ENCODE measurements at regions not wholly inside any gene's neighbourhood (a gene's known extent, or its start where the extent isn't known, plus 50 kb on each side); places are given as distances from the start of the nearest gene placed in this dataset.
"Not testable (repeated sequence)": the region's sequence is repeated elsewhere in the genome, so short reads cannot be mapped to it uniquely, and the experiment has no call there.

DNA sequence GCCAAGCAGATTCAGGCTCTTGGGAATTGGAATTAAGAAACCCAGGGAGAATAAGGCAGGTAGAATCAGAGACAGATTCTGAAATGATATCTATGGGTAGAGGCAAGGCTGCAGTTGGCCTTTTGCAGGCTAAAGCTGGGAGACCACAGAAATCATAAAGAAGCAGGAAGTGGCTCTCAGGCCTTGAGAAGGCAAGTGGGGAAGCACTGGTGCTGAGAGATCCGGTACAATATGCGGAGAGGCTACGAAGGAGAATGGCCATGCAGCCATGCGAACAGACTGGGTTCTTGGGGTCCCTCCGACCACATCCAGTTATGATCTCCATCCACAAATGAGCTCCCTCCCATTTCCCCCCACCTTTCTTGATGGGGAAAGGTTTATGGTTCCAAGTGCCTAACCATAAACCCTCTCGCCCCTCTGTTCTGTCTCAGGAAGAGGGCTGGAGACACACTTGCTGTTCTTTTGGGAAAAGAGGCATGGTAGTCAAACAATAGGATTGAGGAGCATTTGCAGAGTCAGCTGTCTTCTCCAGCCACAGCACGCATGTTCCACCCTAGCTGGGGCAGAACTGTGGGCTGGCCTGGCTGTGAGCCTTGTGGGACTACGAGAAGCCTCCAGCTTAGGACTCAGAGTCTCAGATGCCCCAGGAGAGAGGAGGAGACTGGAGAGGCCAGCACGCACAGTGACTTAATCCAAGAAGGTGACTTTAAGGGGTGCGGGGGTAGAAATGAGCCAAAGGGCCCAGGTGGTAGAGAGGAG lies 99.6 kb downstream of the RPLP1 start:
- DNase-seq (ENCODE audit: low read depth, low spot score): no peak

DNA sequence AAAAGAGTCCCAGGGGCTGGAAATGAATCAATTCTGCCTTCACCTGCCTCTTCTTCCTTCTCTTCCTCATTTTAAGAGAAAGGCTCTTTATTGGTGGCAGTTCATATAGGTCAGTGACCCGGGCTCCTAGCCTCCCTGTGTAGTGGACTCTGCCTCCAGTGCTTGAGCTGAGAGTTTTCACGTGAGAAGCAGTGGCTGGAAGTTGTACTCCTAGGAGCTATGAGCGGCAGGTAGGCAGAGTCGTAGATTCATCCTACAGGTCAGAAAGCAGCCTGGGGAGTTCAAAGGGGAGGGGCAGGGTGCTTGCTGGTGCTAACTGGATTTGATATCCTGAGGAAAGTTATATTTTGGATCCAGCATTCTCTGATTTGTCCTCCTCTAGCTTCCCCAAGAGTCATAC lies 101.1 kb downstream of the RPLP1 start:
- no peak for DNase-seq (ENCODE audit: low read depth, low spot score)

DNA sequence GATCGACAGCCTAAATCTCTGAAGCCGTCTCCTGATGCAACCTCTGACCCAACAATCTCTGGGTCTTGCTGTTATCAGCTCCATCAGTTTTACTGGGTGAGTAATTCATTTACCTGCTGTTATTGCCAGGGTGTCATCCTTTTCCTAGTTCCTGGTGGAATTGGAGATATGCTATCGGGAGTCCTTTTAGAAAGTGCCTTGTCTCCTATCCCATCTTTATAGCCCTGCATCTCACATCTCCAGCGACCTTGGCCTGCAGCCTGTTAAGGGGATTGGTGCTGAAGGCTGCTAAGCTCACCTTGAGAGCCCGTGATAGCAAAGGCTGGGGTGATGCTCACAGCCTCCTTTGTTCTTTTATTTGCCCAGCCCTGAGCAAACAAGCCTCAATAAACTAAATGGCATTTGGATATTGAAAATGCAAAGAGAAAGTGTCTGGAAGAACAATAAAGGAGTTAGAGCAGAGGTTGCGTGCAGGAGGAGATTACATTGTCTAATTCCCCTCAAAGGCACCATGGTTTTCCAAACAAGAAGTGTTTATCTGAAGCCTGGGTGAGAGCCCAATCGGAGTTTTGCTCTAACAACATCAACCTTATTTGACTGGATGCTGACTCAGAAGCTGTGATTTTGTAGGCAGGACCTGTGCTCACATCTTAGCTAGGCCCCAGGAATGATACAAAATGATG lies 101.8 kb downstream of the RPLP1 start:
- DNase-seq (ENCODE audit: low read depth, low spot score): no peak

DNA sequence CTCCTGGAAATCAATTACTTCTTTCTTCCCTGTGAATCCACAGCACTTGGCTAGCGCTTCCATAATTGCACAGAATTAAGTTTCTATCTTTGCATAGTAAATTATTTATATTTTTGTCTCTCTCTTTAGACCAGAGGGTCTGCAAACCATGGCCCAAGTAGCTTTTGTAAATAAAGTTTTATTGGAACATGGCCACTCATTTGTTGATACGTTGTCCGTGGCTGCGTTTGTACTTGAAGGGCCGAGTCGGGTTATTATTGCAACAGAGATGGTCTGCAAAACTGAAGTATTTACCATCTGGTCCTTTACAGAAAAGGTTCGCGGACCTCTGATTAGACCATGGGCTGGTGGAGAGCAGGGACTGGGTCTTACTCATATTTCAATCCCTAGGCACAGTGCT lies 102.5 kb downstream of the RPLP1 start:
- DNase-seq (ENCODE audit: low read depth, low spot score): no peak

DNA sequence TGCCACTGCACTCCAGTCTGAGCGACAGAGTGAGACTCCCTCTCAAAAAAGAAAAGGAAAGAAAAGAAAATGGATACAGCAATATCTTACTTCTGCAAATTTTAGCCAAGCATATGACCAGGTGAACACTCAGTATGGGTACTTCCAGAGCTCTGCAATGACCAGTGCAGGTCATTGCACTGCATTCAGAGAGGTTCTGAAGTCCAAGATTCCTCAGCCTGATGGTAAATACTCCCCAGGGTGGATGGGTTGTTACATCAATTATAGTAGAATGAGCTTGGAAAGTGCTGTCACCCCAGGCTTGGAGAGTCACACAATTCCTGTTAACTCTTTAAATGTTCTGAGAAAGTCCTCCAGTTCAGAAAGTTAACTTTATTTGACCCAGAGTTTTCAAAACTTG lies 103.7 kb downstream of the RPLP1 start:
- no peak for DNase-seq (ENCODE audit: low read depth, low spot score)

DNA sequence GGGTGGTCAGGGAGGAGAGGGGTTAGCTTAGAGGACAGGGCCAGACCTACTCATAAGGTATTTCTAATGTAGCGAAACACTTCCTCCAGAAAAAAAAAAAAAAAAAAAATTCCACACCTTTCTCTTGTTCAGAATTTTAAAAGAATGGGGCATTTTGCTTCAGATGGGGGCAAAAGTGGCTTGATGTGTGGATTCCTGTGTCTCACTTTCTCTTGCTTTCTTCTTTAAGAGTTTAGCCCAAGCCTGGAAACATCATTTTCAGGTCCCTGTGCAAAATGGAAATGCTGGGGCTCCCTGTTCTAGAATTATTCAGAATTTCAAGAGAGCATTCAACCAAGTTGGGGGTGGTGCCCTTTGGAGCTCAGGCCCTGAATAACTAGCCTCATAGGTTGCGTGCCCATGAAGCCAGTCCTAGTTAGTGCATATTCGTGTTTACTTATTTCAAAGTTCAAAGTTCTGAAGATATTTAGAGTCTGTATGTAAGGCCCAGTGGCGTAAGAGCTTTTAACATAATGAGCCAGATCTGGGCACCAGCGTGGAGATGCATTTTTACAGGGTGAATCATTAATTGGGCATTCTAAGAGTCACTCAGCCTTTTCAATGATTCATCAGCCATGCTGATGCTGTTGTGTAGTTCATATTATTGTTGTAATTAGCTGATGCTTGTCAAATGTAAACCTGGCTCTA lies 104.5 kb downstream of the RPLP1 start:
- DNase-seq (ENCODE audit: low read depth, low spot score): peak; percentile 26

DNA sequence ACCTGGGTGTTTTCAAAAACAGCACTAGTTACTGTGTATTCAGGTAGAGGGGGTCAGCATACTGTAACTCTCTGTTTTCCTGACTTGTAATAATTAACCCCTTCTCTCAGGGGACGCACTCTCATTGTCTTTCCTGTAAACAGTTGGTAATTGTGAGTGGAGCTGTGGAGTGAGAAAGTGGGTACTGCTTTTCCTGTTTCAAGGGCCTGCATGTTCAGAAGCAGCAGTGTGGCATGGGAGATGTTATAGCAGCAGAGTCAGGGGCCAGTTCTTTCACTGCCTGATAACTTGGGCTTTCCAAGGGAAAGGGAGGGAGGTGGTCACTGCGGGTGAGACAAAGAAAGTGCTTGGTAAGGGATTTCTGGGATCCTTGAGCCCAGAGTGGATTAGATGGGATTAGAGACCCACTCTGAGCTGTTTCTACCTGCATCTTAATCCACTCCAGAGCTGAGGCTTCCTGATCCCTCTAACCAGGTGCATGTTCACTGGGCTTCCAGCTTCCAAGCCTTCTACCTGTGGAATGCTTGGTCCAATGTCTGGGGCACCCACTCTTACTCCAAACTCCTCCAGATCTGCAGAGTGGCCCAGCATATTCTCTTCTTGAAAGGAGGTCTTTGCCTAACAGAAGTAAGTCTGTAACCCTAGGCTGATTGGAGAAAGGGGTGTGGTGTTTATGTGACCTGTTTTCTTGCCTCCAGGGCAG lies 105.2 kb downstream of the RPLP1 start:
- no peak for DNase-seq (ENCODE audit: low read depth, low spot score)

DNA sequence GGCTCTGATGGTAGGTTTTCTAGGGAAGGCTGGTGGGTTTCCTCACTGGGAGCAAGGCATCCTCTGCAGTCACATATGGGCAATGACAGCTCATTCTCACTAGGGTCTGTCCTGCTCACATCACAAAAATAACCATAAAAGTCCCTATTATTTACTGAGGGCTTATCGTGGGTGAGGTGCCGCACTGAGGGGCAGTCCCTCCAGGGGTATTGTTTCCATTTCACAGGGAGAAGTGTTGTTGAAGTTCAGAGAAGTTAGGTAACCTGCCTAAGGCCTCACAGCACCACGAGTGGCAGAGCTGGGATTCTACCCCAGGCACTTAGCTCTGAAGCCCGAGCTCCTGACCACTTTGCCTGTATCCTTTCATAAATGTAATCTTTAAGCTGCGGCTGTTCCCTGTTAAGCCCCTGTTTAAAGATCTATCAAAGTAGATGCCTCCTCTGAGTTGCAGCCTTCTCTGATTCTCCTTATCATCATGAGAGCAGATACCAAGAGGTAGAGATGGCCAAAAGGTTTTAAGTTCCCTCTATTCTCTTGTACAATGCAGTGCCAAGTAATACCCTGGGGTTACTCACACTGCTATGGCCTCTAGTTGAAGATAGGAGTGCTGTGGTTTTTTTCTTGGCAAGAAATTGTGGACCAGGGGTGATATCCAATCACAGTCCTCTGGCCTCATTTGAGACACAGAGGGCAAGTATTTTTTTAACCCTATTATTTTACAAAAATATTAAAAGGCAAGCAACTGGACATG lies 107.0 kb downstream of the RPLP1 start:
- DNase-seq (ENCODE audit: low read depth, low spot score): no peak

DNA sequence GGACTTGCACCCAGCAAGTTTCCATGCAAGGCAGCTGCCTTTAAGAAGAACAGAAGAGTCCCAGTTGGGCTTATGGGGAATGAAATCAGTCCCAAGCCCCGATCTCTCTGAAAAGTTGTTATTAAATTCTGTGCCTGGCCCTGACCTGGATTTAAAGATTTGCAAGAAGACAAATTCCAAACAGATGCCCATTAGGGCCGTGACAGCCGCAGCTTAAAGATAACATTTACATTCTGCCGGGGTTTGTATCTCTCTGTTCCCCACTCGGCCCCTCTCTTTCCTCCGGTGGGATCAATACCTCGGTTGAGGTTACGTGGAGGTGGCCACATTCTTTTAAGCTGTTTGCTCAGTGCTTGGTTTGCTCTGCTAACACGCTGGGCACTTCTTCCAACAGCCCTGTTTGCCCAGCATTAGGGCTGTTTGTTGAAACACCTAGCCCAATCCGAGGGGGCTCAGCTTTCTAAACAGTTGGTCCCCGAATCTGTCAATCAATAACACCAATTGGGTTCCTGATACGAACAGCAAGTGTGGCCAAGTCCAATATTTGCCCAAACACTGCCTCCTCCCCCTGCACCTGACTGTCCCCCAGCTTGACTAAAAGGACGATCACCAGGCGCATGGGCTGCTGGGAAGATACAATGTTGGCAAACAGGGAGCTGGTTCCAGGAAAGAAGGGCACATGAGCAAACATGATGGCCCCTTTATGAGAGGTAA lies 108.6 kb downstream of the RPLP1 start:
- DNase-seq (ENCODE audit: low read depth, low spot score): no peak

DNA sequence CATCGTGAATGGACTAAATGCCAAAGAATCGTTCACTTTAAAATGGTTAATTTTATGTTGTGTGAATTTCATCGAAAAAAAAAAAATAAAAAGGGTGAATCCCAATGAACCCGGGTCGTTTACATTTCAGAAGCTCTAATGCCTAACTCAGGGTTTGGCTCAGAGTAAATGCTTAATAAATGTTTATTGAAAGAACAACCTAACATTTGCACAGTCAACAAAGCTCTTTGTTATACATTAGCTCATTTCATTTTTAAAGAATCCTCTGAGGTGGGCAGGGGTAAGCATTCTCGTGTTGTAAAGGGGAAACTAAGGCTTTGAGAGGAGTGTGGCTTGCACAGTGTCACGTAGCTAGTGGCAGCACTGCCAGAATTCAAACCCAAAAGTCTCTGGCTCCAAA lies 109.5 kb downstream of the RPLP1 start:
- no peak for DNase-seq (ENCODE audit: low read depth, low spot score)

DNA sequence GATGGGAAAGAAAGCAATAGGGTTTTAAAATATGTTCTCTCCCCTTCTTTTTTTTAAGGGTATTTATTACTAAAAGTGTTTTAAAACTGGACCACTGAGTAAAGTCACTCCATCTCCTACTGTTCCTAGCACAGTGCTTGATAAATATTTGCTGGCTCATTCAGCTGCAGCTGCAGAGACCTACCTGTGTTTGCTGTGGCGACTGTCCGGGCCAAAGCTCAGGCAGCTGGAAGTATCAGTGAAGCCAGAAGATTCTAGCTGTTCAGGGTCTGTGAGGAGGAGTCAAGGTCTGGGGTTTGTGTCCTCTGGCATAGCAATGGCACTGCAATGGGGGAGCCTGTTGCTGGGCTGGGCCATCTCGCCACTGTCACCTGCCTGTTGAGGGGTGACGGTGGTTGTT lies 109.9 kb downstream of the RPLP1 start:
- DNase-seq (ENCODE audit: low read depth, low spot score): no peak

DNA sequence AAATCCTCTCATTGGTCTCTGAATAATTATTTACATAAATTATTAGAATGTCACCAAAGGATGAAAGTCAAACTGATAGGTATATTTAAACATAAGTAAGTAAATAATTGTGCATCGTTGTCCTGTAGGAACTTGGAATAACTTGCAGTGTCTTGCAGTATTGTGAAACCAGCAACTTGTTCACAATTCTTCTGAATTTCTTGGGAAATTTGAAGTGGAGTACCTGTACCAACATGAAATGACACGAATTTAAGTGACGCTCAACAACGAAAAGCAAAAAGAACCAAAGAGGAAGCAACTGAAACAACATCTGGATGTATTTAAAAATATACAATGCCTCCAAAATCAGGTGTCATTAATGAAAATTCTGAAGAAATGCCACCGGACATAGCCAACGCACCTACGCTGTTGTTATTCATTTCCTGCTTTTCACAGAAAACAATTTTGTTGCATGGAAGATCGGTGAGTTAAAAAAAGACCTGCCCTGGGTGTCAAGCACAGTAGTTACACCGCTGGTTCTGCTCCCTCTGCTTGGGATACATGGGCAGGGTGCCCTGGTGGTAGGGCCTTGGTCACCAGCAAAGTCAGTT lies 112.5 kb downstream of the RPLP1 start:
- no peak for DNase-seq (ENCODE audit: low read depth, low spot score)

DNA sequence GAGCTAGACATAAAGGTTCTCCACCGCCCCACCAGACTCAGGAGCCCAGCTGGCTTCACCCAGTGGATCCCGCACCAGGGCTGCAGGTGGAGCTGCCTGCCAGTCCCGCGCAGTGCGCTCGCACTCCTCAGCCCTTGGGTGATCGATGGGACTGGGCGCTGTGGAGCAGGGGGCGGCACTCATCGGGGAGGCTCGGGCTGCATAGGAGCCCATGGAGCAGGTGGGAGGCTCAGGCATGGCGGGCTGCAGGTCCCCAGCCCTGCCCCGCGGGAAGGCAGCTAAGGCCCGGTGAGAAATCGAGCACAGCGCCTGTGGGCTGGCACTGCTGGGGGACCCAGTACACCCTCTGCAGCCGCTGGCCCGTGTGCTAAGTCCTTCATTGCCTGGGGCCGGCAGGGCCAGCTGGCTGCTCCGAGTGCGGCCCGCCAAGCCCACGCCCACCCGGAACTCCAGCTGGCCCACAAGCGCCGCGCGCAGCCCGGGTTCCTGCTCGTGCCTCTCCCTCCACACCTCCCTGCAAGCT lies 114.7 kb downstream of the RPLP1 start:
- DNase-seq (ENCODE audit: low read depth, low spot score): not testable (repeated sequence)

DNA sequence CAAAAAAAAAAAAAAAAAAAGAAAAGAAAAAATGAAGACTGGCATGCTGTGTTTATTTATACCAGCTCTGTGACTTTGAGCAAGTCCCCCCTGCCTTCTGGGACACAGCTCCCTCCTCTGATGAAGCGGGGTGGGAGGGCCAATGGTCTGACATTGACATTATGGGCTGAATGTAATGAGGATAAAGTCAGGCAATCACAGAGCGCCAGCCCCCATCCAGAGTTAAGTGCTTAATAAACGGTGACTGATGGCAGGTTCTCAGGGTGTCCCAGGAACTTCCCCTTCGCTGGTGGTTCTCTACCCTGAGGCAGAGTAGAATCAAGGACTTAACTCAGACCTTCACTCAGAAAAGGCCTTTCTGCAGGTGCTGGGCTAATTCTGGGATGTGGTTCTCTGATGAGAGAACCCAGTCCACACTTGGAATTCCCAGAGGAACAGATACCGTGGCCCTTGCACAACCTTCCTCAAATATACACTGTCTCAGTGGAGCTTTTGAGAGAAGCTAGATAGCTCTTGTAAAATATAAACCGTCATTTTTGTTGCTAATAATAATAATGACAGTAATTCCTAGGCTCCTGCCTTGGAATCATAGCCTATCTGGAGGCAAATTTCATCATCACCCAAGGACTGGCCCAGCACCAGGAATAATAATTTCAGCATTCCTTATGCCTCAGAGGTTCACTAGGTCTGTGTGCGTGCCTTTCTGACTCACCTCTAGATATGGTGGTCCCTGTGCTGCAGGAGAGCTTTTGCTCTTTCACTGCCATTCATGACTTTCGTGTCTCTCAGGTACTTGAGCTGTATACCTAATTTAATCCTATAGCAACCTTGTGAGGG lies 115.8 kb downstream of the RPLP1 start:
- peak; percentile 22 for DNase-seq (ENCODE audit: low read depth, low spot score)

DNA sequence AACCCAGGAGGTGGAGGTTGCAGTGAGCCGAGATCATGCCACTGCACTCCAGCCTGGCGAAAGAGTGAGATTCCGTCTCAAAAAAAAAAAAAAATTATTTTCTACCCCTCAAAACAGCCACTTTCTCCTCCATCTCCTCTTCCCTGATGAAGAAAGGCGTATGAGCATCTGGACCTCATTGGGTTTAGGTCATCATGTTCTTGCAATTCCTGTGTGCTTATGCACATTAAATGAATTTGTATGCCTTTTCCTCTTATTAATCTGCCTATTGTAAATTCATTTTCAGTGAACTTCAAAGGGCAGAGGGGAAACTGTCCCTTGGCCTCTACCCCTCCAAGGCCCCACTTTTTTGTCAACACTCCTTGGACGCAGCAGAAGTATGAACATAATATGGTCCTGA lies 117.8 kb downstream of the RPLP1 start:
- DNase-seq (ENCODE audit: low read depth, low spot score): no peak

DNA sequence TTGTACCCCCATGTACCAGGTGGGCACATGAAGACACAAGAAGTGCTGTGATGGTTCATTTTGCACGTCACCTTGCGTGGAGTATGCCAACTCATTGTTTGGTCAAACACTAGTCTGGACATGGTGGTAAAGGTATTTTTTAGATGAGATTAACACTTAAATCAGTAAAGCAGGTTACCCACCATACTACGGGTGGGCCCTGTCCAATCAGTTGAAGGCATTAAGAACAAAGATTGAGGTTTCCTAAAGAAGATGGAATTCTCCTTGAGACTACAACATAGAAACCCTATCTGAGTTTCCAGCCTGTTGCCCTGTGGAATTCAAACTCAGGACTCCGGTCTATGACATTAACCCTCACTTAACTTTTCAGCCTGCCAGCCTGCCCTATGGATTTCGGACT lies 118.4 kb downstream of the RPLP1 start:
- no peak for DNase-seq (ENCODE audit: low read depth, low spot score)

DNA sequence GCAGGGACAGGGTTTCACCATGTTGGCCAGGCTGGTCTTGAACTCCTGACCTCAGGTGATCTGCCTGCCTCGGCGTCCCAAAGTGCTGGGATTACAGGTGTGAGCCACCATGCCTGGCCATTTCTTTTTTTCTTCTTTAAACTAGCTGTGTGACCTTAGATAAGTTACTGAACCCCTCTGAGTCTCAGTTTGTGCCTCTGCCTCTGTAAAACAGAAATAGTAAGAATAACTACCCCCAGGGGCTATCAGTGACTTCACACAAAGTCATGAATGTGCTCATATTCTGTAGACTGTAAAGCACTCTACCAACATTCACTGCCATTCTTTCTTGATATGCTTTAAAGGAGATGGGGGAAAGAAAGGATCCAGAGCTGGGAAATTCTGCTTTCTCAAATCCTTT lies 120.7 kb downstream of the RPLP1 start:
- not testable (repeated sequence) for DNase-seq (ENCODE audit: low read depth, low spot score)

DNA sequence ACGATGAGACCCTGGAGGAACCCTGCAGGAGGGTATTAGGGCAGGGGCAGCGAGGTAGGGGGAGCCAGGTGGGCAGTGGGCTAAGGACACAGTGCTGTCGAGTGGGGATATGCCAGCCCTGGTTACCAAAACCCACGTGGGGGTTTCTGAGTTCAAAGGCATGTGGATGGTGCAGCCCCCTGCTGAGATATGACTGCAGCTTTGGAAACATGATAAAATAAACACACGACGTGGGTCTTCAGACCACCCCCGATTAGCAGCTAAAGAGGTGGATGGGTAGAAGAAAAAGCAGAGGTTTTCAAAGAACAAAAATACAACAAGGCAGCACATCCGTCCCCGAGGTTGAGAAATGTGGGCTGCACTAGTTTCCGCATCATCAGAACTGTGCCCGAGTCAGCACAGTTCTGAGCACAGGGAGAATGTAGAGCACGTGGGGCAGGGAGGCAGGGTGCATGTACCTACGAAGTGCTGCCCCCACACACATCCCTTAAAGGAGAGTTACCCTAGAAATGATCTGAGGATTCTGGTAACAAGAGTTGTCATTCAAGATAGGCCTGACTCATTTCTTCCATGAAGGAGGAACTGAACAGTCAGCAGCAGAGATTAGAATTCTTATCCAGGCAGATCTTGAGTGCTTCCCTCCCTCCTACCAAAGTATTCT lies 121.3 kb downstream of the RPLP1 start:
- DNase-seq (ENCODE audit: low read depth, low spot score): no peak

DNA sequence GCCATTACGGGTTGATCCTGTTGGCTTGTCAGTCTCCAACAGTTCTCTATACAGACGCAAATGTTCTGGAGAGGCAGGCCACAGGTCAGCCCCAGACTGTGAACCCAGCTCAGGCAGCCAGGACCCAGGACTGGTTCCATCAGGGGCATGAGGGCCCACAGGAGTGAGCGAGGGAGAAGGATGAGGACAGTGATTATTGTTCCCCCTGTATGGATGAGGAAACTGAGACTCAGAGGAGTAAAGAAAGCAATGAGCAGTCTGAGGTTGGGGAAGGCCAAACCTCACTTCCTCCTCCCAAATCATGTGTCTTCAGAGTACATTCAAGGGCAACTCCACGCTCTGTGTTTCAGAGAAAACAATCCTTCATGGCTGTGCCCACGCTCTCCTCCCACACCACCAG lies 121.9 kb downstream of the RPLP1 start:
- DNase-seq (ENCODE audit: low read depth, low spot score): no peak
